Keratinocyte (primary cell): ENCODE measurements at regions not wholly inside any gene's neighbourhood (a gene's known extent, or its start where the extent isn't known, plus 50 kb on each side); places are given as distances from the start of the nearest gene placed in this dataset.

Experiments used
- CTCF ChIP-seq, 3 experiments: IDR thresholded peaks in 1 of 3; conservative IDR thresholded peaks in 1 of 3; optimal IDR thresholded peaks in 1 of 3; 2 replicates in 2 of 3; 3 replicates in 1 of 3; pipeline versions ENCODE3 to v1.5.1; 2011; ENCODE audit warnings: low read length in 3 of 3, mild to moderate bottlenecking in 3 of 3, moderate library complexity in 2 of 3, control low read depth in 1 of 3, inconsistent platforms in 1 of 3; ENCODE audit not compliant: insufficient read depth in 2 of 3; ENCODE audit errors: extremely low read depth in 1 of 3
- EZH2 ChIP-seq: IDR thresholded peaks from one replicate; pipeline ENCODE4 v1.6.1; 2012; ENCODE audit warnings: inconsistent platforms, mild to moderate bottlenecking, low read length, moderate library complexity

- no peak for TF ChIP-seq CTCF (optimal IDR thresholded peaks at IDR 0.05 in 1 of 3, IDR thresholded peaks at IDR 0.05 in 1 of 3, conservative IDR thresholded peaks at IDR 0.05 in 1 of 3; ENCODE audit: extremely low read depth in 1 of 3, insufficient read depth in 2 of 3, low read length in 3 of 3)
- TF ChIP-seq EZH2 = no peak
These were observed 170.6 kb upstream of the MEIS1 start for GRCh38 chr2:66264354-66264753.
